K562 (cell line): ENCODE measurements at regions not wholly inside any gene's neighbourhood (a gene's known extent, or its start where the extent isn't known, plus 50 kb on each side); places are given as distances from the start of the nearest gene placed in this dataset.
A peak's percentile ranks its signal among the peaks of the same experiment; 100 is the strongest.

Experiments
- ATAC-seq: fragments of 200-7000 bp; cut with Tn5 transposase; 3 replicates; pipeline ENCODE4 v1.9.1; 2020; ENCODE audit warnings: moderate library complexity
- BruUV-seq: library from RNA; stranded (reverse); fragments of 400-500 nt; replicated peaks from 2 replicates; lab custom pipeline; 2021; lab: Mats Ljungman, UMichigan
- CTCF ChIA-PET: fragments of 300-600 bp; formaldehyde crosslinking; extraction: SDS; loops from one replicate; lab custom pipeline; 2021; ENCODE audit warnings: low intra/inter-chr PET ratio; lab: Yijun Ruan, JAX
- POLR2A ChIA-PET: fragments of 300-600, 350-650 bp; sonication (Branson Sonifier 250); formaldehyde crosslinking; extraction: SDS; loops from one replicate; lab custom pipeline; 2021; ENCODE audit warnings: antibody characterized with exemption, inconsistent platforms; lab: Yijun Ruan, JAX
- DNase-seq, 4 experiments: peaks; one replicate each; pipeline versions ENCODE4 v3.0.0 to v3.0.0-alpha.2; 2011 to 2018; ENCODE audit warnings: low spot score in 3 of 4, mixed read lengths in 3 of 4; ENCODE audit errors: extremely low read depth in 1 of 4
- FAIRE-seq: peaks from 2 replicates; lab custom pipeline; 2011; peaks lifted over from hg19 to GRCh38; lab: Jason Lieb, UNC
- H2AFZ ChIP-seq: 2 replicates; pipeline ENCODE4 v1.6.0; 2011; ENCODE audit warnings: low read depth, low read length, control low read depth, inconsistent platforms
- H3K27ac ChIP-seq: fragments of 200-600 bp; 3 replicates; pipeline ENCODE4 v1.8.0; 2011; ENCODE audit warnings: low read depth, mild to moderate bottlenecking, control low read depth, inconsistent platforms, low read length, moderate library complexity, mixed read lengths; ENCODE audit errors: extremely low read depth
- H3K27me3 ChIP-seq, 2 experiments: fragments of 300-600 bp in 1 of 2; 2 replicates in 1 of 2; 3 replicates in 1 of 2; pipeline versions ENCODE4 v1.6.0 to v1.8.0; 2011; ENCODE audit warnings: inconsistent platforms in 2 of 2, low read length in 2 of 2, mild to moderate bottlenecking in 1 of 2, mixed read lengths in 1 of 2, moderate library complexity in 1 of 2; ENCODE audit not compliant: control insufficient read depth in 2 of 2, insufficient read depth in 2 of 2
- H3K36me3 ChIP-seq: fragments of 300-600 bp; 3 replicates; pipeline ENCODE4 v1.8.0; 2011; ENCODE audit warnings: mild to moderate bottlenecking, low read length, inconsistent platforms; ENCODE audit not compliant: control insufficient read depth, insufficient read depth
- H3K4me1 ChIP-seq, 2 experiments: fragments of 200-600 bp in 1 of 2; replicated peaks in 1 of 2; 2 replicates in 1 of 2; 3 replicates in 1 of 2; pipeline versions ENCODE4 v1.5.1 to v1.8.0; 2011; ENCODE audit warnings: inconsistent platforms in 2 of 2, low read length in 2 of 2, mild to moderate bottlenecking in 1 of 2, mixed read lengths in 1 of 2, moderate library complexity in 1 of 2; ENCODE audit not compliant: control insufficient read depth in 2 of 2, insufficient read depth in 2 of 2
- H3K4me2 ChIP-seq: 2 replicates; pipeline ENCODE4 v1.6.1; 2011; ENCODE audit warnings: low read length, control low read depth, inconsistent platforms, mixed read lengths; ENCODE audit not compliant: insufficient read depth
- H3K4me3 ChIP-seq: fragments of 200-600 bp; sonication (generic), shearing (Covaris generic); 2 replicates; pipeline ENCODE4 v1.5.1; 2016; ENCODE audit warnings: control low read depth, inconsistent platforms
- H3K79me2 ChIP-seq: fragments of 200-600 bp; 3 replicates; pipeline ENCODE4 v1.8.0; 2011; ENCODE audit warnings: low read length, inconsistent platforms; ENCODE audit not compliant: control insufficient read depth, insufficient read depth
- H3K9ac ChIP-seq, 2 experiments: 2 replicates each; pipeline versions ENCODE4 v1.6.0 to v1.6.1; 2011; ENCODE audit warnings: low read depth in 2 of 2, low read length in 2 of 2, control low read depth in 1 of 2, inconsistent platforms in 1 of 2, mild to moderate bottlenecking in 1 of 2, mixed read lengths in 1 of 2; ENCODE audit not compliant: insufficient read depth in 1 of 2
- H3K9me1 ChIP-seq: one replicate; pipeline ENCODE4 v1.6.0; 2011; ENCODE audit warnings: inconsistent platforms, mild to moderate bottlenecking, low read length, moderate library complexity; ENCODE audit not compliant: control insufficient read depth, insufficient read depth
- H3K9me3 ChIP-seq: replicated peaks from 2 replicates; pipeline ENCODE4 v1.5.1; 2011; ENCODE audit warnings: low read depth, low read length, inconsistent platforms; ENCODE audit not compliant: control insufficient read depth, insufficient read depth
- H4K20me1 ChIP-seq: replicated peaks from 2 replicates; pipeline ENCODE4 v1.6.1; 2011; ENCODE audit warnings: low read length, inconsistent platforms, mixed read lengths; ENCODE audit not compliant: control insufficient read depth, insufficient read depth
- ARID2 ChIP-seq: fragments of 450-650 bp; IDR thresholded peaks from 2 replicates; pipeline ENCODE4 v1.6.1; 2017; ENCODE audit warnings: antibody characterized with exemption, mild to moderate bottlenecking
- CHCHD3 ChIP-seq: fragments of 250-450 bp; sonication (Bioruptor Pico); IDR thresholded peaks from 2 replicates; pipeline ENCODE4 v2.1.2; 2022; ENCODE audit warnings: mild to moderate bottlenecking
- DMBX1 ChIP-seq: fragments of 250-450 bp; sonication (Bioruptor Pico); IDR thresholded peaks from 2 replicates; pipeline ENCODE4 v1.8.0; 2022; ENCODE audit warnings: inconsistent platforms, mild to moderate bottlenecking, moderate library complexity, borderline replicate concordance
- ESRRA ChIP-seq: fragments of 450-650 bp; IDR thresholded peaks from 2 replicates; pipeline ENCODE4 v1.6.1; 2014; ENCODE audit warnings: low read depth, mild to moderate bottlenecking, moderate library complexity, borderline replicate concordance
- FUS ChIP-seq: fragments of 200-400 bp; formaldehyde crosslinking; optimal IDR thresholded peaks from 2 replicates; pipeline ENCODE3; 2017; ENCODE audit warnings: low read depth, low read length
- HDAC3 ChIP-seq: fragments of 450-650 bp; IDR thresholded peaks from 2 replicates; pipeline ENCODE4 v1.6.1; 2018; ENCODE audit warnings: borderline replicate concordance, mild to moderate bottlenecking, moderate library complexity; ENCODE audit not compliant: partially characterized antibody
- LEF1 ChIP-seq: fragments of 450-650 bp; IDR thresholded peaks from 2 replicates; pipeline ENCODE4 v1.6.1; 2016; ENCODE audit warnings: mild to moderate bottlenecking
- MEF2A ChIP-seq: IDR thresholded peaks from 2 replicates; pipeline ENCODE4 v1.6.1; 2011; ENCODE audit warnings: low read depth, mild to moderate bottlenecking, low read length, moderate library complexity; ENCODE audit not compliant: control insufficient read depth
- MYC ChIP-seq, 2 experiments: fragments of 250-450 bp in 1 of 2; sonication (Bioruptor Pico) in 1 of 2; IDR thresholded peaks; 2 replicates each; pipeline versions ENCODE4 v1.5.1 to v1.6.1; 2012 to 2021; ENCODE audit warnings: low read depth in 2 of 2, borderline replicate concordance in 1 of 2, improper control_type of control experiment in 1 of 2, low read length in 1 of 2, mild to moderate bottlenecking in 1 of 2, moderate library complexity in 1 of 2
- NRF1 ChIP-seq, 2 experiments: fragments of 450-650 bp; IDR thresholded peaks in 1 of 2; conservative IDR thresholded peaks in 1 of 2; 2 replicates each; pipeline ENCODE4 v1.6.1; 2014; ENCODE audit warnings: mild to moderate bottlenecking in 2 of 2
- PHTF2 ChIP-seq: fragments of 250-450 bp; sonication (Bioruptor Pico); IDR thresholded peaks from 2 replicates; pipeline ENCODE4 v1.5.0; 2021; ENCODE audit warnings: mild to moderate bottlenecking
- RBM22 ChIP-seq: fragments of 200-400 bp; formaldehyde crosslinking; IDR thresholded peaks from 2 replicates; pipeline ENCODE4 v1.6.1; 2018; ENCODE audit warnings: low read length, low read depth; ENCODE audit not compliant: poor library complexity, severe bottlenecking
- RBM39 ChIP-seq: fragments of 200-400 bp; formaldehyde crosslinking; optimal IDR thresholded peaks from 2 replicates; pipeline ENCODE3; 2018; ENCODE audit warnings: low read depth, low read length
- SETDB1 ChIP-seq: IDR thresholded peaks from one replicate; pipeline ENCODE4 v1.6.1; 2012; ENCODE audit warnings: low read length, control low read depth, inconsistent platforms
- TRIM24 ChIP-seq, 2 experiments: fragments of 450-650 bp; IDR thresholded peaks; 2 replicates each; pipeline ENCODE4 v1.6.1; 2016
- TSHZ1 ChIP-seq: fragments of 250-450 bp; sonication (Bioruptor Pico); IDR thresholded peaks from 2 replicates; pipeline ENCODE4 v1.4.0; 2020; ENCODE audit warnings: mild to moderate bottlenecking, moderate library complexity
- ZBED1 ChIP-seq: IDR thresholded peaks from 2 replicates; pipeline ENCODE4 v1.6.1; 2014
- ZNF282 ChIP-seq: sonication (generic); formaldehyde crosslinking; IDR thresholded peaks from 2 replicates; pipeline ENCODE4 v1.8.1; 2023; ENCODE audit warnings: missing genetic modification reagents
- ZNF324 ChIP-seq: fragments of 250-450 bp; sonication (Bioruptor Pico); IDR thresholded peaks from 2 replicates; pipeline ENCODE4 v1.4.0; 2020; ENCODE audit warnings: mild to moderate bottlenecking
- ZNF696 ChIP-seq: fragments of 250-450 bp; sonication (Bioruptor Pico); conservative IDR thresholded peaks from 2 replicates; pipeline ENCODE4 v1.4.0; 2020; ENCODE audit warnings: mild to moderate bottlenecking, moderate library complexity
- ZNF707 ChIP-seq: fragments of 250-450 bp; sonication (Bioruptor Pico); conservative IDR thresholded peaks from 2 replicates; pipeline ENCODE4 v1.8.0; 2022; ENCODE audit warnings: inconsistent platforms, mild to moderate bottlenecking, moderate library complexity
- WGBS: fragments of 100-300 bp; shearing (Covaris generic); methylation state at CpG from one replicate; pipeline ENCODE4 v1.1.6; 2016; ENCODE audit warnings: low coverage, mixed read lengths; ENCODE audit not compliant: insufficient coverage; ENCODE audit errors: missing lambda C conversion rate; 5-methylcytosine and 5-hydroxymethylcytosine counted together
- in situ Hi-C: fragments of 300-500 bp; cut with MboI; formaldehyde crosslinking; loops from 4 replicates; pipeline ENCODE4 v1.15.0; 2018; ENCODE audit warnings: inconsistent platforms, mixed read lengths
- intact Hi-C: fragments of 100-400 bp; cut with micrococcal nuclease; formaldehyde crosslinking; loops from 2 replicates; pipeline ENCODE4 v1.14.2; 2022

- Histone ChIP-seq H3K9me1 (no peaks in the 10 kb centered on the region), H4K20me1 (no peaks in the 10 kb centered on the region), H3K27me3 (no peaks in the 10 kb centered on the region; a peak in 1 of 5 replicates), H3K4me1 (peaks cover 0 to 6% of the 10 kb centered on the region in 2 experiments; a peak in 3 of 5 replicates), H3K27ac (no peak overlapping the region), H3K9ac (peak overlapping the region; percentile 27 to 83; a peak in 3 of 4 replicates), H2AFZ (peak overlapping the region; percentile 95), H3K79me2 (no peaks in the 10 kb centered on the region), H3K36me3 (no peaks in the 10 kb centered on the region), H3K9me3 (no peaks in the 10 kb centered on the region), H3K4me2 (peak overlapping the region; percentile 65), H3K4me3 (peak overlapping the region; percentile 26)
- in situ Hi-C loops: no loop called here
- CTCF ChIA-PET: interaction anchor here (1.1 to 1.8 kb wide), 3 partner anchors 35 to 91 kb away, joined by 4 to 18 read pairs (median 5); no protein-coding TSS in a partner anchor
- intact Hi-C loops: loop anchor here (1.0 kb wide), 3 partner anchors 36 to 316 kb away; no protein-coding TSS in a partner anchor
- ATAC-seq (peak; percentile 98), DNase-seq (peak; percentile 89 to 95 (median 92)), FAIRE-seq (peak; percentile 86)
- BruUV-seq: no TSS peak
- POLR2A ChIA-PET: interaction anchor here (0.6 kb wide), 1 partner anchor 34 kb away, joined by 3 read pairs; no protein-coding TSS in a partner anchor
- 9% methylated on average over 32 of the region's 34 CpGs for WGBS
- TF ChIP-seq ZNF707 (CRISPR knock-in tag): no peak
- TF ChIP-seq RBM22: no peak
- TF ChIP-seq FUS: no peak
- TF ChIP-seq RBM39: no peak
- no peak for TF ChIP-seq LEF1
- TF ChIP-seq ESRRA: no peak
- TF ChIP-seq TRIM24 (IDR thresholded peaks at IDR 0.05): no peak
- no peak for TF ChIP-seq ZNF324
- TF ChIP-seq SETDB1: no peak
- no peak for TF ChIP-seq DMBX1 (CRISPR knock-in tag)
- TF ChIP-seq ARID2: no peak
- no peak for TF ChIP-seq CHCHD3 (CRISPR knock-in tag)
- no peak for TF ChIP-seq ZBED1
- no peak for TF ChIP-seq HDAC3
- TF ChIP-seq NRF1 (conservative IDR thresholded peaks at IDR 0.05 in 1 of 2, IDR thresholded peaks at IDR 0.05 in 1 of 2): peak; percentile 95
- no peak for TF ChIP-seq MEF2A
- TF ChIP-seq ZNF282 (CRISPR knock-in tag): no peak
- TF ChIP-seq MYC (IDR thresholded peaks at IDR 0.05; ENCODE audit: low read depth, low read length): no peak
- no peak for TF ChIP-seq MYC (CRISPR knock-in tag; IDR thresholded peaks at IDR 0.05; ENCODE audit: borderline replicate concordance, low read depth)
- no peak for TF ChIP-seq PHTF2 (CRISPR knock-in tag)
- no peak for TF ChIP-seq TSHZ1 (CRISPR knock-in tag)
- TF ChIP-seq ZNF696 (CRISPR knock-in tag): no peak
Measured at GRCh38 chr6:79777713-79778579, 146.8 kb downstream of the SH3BGRL2 start.
